RPMI7951 (cell line): ENCODE measurements at regions not wholly inside any gene's neighbourhood (a gene's known extent, or its start where the extent isn't known, plus 50 kb on each side); places are given as distances from the start of the nearest gene placed in this dataset.
"Not testable (repeated sequence)": the region's sequence is repeated elsewhere in the genome, so short reads cannot be mapped to it uniquely, and the experiment has no call there.

Source experiments
- DNase-seq: peaks from one replicate; pipeline ENCODE4 v3.0.0-alpha.2; 2012; ENCODE audit warnings: low read depth

- no peak for DNase-seq
Measured at GRCh38 chr3:20729185-20729584, 543.2 kb upstream of the SGO1 start.

DNA sequence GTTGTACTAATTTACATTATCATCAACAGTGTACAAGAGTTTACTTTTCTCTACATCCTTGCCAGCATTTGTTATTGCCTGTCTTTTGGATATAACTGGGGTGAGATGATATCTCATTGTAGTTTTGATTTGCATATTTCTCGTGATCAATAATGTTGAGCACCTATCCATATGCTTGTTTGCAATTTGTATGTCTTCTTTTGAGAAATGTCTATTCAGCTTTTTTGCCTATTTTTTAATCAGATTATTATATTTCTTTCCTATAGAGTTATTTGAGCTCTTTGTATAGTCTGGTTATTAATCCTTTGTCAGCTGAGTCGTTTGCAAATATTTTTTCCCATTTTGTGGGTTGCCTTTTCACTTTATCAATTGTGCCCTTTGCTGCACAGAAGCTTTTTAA is 540.8 kb upstream of the SGO1 start:
- no peak for DNase-seq

DNA sequence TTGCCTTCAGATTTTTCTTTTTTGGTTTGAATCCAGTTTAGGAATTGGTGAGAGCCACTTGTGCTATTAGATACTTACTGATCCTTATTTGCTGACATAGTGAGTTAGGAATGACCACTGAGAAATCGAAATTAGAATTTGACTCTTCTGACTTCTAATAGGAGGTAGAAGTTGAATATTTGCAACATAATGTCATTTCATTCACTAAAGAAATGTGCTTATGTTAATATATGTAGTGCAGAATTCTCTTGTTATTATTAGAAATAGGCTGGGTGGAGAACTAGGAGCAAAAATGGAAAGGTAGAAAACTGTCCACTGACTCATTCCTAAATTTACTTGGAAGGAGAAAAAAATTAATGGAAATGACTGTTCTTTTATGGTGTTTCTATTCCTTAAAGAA is 538.2 kb upstream of the SGO1 start:
- no peak for DNase-seq

- DNase-seq: not testable (repeated sequence)
Measured at GRCh38 chr3:20716425-20716824, 530.4 kb upstream of the SGO1 start.

DNA sequence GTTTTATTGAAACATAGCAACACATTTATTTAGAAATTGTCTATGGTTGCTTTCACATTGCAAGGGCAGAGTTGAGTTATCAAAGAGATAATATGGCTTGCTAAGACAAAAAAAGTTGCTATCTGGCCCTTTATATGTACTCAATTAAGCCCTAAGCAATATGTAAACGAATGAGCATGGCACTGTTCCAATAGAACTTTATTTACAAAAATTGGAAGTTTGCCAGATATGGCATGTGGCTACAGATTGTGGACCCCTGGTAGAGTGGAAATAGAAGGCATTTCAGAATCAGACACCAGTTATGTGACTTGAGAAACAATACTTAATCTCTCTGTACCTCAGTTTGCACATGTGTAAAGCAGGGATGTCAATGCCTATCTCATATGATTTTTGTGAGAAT is 515.6 kb upstream of the SGO1 start:
- no peak for DNase-seq

DNA sequence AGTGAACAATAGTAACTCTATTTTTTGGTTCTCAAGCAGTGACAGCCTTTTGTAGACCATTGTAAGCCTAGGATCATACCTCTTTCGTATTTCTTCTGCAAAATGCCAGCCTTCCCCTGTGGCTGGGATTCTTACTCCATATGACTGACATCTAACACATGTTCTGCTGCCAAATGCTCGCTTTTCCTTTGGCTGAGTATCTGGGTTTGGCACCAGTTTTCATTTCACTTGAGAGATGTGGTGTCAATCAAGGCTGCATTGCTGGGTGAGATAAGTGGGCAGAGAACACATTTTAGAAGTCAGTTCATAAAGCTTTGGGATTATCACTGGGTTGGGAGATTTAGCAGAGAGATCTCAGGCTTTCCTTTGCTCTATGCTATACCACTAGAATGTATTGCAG is 514.7 kb upstream of the SGO1 start:
- no peak for DNase-seq

DNA sequence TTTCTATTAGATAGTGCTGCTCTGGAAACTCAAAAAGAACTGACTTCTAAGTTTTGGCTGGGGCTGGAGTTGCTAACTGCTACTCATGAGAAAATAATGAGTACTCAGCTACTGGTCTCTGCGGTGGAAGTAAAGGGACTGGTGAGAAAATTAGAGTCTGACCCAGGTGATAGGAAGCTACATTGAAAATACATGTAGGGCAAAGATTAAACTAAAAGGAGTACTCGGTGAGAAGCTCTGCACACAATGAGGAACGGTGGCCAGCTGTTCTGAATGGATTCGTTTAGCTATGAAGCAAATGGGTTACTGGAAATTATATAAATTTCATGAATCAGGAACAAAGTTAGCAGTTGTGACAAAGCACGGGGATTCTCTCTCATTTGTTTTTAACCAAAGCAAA is 512.9 kb upstream of the SGO1 start:
- DNase-seq: no peak

- no peak for DNase-seq
Measured at GRCh38 chr3:20696388-20697150, 510.6 kb upstream of the SGO1 start.

DNA sequence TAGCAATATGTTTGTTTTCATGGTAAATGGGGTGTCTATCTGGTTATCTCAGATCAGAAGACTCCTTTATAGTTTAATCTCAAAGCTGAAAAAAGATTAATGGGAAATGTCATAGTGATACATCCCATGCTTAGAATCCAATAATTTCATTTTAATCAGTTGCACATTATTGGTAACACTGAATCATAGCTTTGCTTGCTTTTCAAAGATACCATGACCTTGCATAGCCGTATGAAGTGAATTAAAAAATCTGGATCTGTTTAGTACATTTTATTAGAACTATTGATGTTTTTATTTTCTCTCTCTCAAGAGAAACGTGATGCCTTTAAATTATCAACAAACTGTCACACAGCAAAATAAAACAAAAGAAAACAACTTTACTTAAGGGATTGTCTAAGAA is 506.7 kb upstream of the SGO1 start:
- DNase-seq: no peak

- DNase-seq: peak; percentile 62
Measured at GRCh38 chr3:20683910-20684309, 497.9 kb upstream of the SGO1 start.

DNA sequence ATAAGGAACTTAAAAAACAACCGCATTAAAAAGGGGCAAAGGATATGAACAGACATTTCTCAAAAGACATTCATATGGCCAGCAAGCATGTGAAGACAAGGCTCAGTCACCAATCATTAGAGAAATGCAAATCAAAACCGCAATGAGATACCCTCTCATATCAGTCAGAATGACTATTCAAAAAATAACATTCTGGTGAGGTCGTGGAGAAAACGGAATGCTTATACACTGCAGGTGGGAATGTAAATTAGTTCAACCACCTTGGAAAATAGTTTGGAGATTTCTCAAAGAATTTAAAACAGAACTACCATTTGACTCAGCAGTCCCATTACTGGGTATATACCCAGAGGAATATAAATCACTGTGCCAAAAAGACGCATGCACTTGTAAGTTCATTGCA is 496.6 kb upstream of the SGO1 start:
- DNase-seq: peak; percentile 31

DNA sequence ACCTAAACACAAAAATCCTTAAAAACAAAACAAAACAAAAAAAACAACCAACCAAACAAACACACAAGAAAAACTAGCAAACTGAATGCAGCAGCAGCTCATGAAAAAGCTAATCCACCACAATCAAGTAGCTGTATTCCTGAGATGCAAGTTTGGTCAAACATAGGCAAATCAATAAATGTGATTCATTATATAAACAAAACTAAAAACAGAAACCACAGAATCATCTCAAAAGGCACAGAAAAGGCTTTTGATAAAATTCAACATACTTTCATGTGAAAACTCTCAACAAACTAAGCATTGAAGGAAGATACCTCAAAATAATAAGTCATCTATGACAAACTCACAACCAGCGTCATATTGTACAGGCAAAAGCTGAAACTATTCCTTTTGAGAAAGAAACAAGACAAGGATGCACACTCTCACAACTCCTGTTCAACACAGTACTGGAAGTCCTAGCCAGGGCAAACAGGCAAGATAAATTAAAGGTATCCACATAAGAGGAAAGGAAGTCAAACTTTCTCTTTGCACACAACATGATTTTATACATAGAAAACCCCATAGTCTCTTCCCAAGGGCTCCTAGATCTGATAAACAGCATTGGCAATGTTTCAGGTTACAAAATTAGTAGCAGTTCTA is 495.1 kb upstream of the SGO1 start:
- no peak for DNase-seq

DNA sequence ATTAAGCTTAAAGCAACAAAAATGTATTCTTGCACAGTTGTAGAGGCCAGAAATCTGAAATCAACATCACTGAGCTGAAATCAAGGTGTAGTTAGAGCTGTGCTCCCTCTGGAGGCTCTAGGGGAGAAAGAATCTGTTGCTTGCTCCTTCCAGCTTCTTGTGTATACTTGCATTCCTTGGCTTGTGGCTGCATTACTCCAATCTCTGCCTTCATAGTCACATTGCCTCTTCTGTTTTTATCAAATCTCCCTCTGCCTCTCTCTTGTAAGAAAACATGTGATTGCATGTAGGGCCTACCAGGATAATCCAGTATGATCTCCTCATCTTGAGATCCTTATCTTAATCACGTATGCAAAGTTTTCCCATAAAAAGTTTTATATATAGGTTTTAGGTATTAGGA is 487.9 kb upstream of the SGO1 start:
- DNase-seq: no peak

DNA sequence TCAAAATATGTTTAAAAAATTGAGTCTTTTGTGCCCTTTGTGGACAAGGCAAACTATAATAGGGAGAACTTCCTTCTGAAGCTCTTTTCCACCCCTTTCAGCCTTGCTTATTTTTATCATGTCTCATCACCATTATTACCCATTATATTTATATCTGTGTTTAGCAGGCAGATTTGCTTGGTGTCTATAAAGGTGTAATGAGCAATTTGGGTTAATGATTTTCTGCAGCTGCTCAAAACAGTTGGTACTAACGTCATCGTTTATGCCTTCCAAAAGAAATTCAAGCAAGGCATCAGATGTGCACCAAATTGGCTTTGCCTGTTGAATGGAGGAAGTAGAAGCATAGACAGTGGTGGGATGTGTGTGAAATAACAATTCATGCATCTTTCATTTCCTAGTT is 483.7 kb upstream of the SGO1 start:
- no peak for DNase-seq

- peak; percentile 24 for DNase-seq
Measured at GRCh38 chr3:20669184-20669583, 483.2 kb upstream of the SGO1 start.

DNA sequence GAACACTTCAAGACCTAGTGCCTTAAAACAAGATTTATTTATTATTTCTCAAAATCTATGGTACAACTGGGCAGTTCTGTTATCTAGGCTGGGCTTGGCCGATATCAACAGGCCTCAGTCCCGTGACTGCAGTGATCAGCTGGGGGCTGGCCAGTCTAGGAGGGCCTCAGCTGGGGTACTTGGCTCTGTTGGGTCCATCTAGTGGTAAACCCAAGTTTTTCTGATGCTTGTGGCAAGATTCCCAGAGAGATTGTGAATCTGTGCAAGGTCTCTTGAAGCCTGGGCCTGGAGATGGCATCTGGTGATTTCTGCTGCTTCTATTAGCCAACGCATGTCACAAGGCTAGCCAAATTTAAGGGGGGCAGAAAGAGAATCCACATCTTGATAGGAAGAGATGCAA is 482.4 kb upstream of the SGO1 start:
- DNase-seq: peak; percentile 62

DNA sequence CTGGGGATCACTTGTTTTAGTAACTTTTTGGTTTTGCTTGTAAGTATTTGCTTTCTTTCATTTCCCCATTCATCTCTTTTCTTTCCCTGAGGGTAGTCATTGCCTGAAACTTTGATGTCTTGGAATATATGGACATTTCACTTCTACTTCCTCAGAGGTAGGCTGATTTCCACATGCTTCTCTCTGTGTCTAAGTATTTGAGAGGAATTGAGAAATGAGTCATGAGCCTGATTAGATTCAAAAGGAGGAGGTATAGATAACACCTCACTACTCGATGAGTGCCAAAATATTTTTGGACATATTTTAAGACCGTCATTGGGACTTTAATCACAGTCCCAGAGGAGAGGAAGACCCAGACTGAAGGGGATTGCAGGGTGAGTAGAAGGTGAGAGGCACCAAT is 480.1 kb upstream of the SGO1 start:
- no peak for DNase-seq

- no peak for DNase-seq
Measured at GRCh38 chr3:20658491-20658890, 472.5 kb upstream of the SGO1 start.

- DNase-seq: no peak
Measured at GRCh38 chr3:20657560-20657959, 471.6 kb upstream of the SGO1 start.

GRCh38 chr3:20652231-20652986 is 466.4 kb upstream of the SGO1 start:
- DNase-seq: peak; percentile 33

DNA sequence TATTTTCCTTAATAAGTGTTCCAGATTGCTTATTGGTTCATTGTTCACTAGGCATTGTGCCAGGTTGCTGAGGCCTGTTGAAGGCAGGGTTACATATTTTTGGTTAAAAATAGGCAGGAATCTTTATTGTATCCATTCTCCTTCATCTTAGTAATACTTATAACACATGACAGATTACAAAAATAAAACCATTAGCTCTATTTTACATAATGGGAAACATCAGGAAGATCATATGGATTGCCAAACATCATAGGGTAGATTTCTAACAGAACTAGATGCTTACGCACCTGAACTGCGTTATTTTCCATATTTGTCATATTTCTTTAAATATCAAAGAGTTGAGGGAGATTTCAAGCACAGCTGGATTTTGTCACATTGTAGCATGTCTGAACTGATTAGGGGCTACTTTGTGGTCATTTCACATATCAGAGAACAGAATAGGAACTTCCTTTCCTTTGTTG is 462.9 kb upstream of the SGO1 start:
- DNase-seq: peak; percentile 58

DNA sequence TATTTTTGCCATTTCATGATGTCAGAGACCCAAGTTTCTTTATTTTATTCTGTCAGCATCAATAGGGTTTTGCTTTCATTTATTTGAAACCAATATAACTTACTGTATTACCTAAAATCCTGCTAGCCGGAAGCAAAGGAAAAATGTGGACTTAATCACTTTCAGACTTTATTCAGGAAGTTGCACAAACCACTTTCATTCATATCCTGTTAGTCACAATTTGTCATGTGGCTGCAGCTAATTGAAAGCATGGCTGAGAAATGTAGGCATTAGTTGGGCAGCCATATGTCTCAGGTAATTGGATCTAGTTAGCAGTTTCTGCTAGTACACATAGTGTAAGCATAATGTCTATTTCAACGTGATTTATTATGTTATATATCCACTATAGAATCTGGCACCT is 462.3 kb upstream of the SGO1 start:
- peak; percentile 89 for DNase-seq

DNA sequence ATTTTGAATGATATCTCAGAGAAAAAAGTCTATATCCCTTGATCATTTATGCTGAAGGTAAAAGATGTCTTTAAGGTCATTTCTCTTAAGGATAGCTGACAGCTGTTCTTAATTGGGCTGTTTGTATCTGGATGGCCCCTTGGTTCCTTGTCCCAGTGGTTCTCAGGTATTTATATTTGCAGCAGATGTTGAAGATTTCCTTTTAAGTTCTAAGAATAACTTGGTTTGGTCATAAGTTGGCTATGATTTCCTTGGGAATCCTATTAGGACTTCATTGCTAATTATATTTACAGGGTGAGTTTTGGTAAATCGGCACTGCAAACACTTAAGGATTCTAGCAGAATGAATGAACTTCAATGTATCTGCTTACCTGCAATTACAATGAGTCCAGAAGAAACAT is 460.4 kb upstream of the SGO1 start:
- peak; percentile 60 for DNase-seq
